Thoracic aorta (tissue), 2 donors: ENCODE measurements at regions not wholly inside any gene's neighbourhood (a gene's known extent, or its start where the extent isn't known, plus 50 kb on each side); places are given as distances from the start of the nearest gene placed in this dataset.

Experiments
- ATAC-seq: fragments of 150-250 bp; one replicate; pipeline ENCODE4 v1.8.0; 2017; ENCODE audit warnings: low read depth; ENCODE audit not compliant: insufficient number of reproducible peaks, low FRiP score
- DNase-seq: peaks from one replicate; pipeline ENCODE4 v3.0.0-alpha.2; 2020; ENCODE audit warnings: low spot score
- H3K27ac ChIP-seq, 2 donors: fragments of 200-600 bp; sonication (generic); 1 replicate in 1 of 2; 2 replicates in 1 of 2; pipeline ENCODE4 v1.5.1; 2016; ENCODE audit warnings: mild to moderate bottlenecking in 2 of 2, moderate library complexity in 2 of 2
- H3K27me3 ChIP-seq: fragments of 200-600 bp; sonication (generic); replicated peaks from 2 replicates; pipeline ENCODE4 v1.6.0; 2016; ENCODE audit warnings: mild to moderate bottlenecking; ENCODE audit not compliant: insufficient read depth
- H3K36me3 ChIP-seq: fragments of 200-600 bp; sonication (generic); one replicate; pipeline ENCODE4 v1.5.1; 2016
- H3K4me1 ChIP-seq, 2 donors: fragments of 200-600 bp; sonication (generic); 1 replicate in 1 of 2; 2 replicates in 1 of 2; pipeline versions ENCODE4 v1.5.1 to v1.6.0; 2016; ENCODE audit warnings: low read depth in 2 of 2, mild to moderate bottlenecking in 1 of 2; ENCODE audit not compliant: control insufficient read depth in 1 of 2
- H3K4me3 ChIP-seq: fragments of 200-600 bp; sonication (generic); 2 replicates; pipeline ENCODE4 v1.5.1; 2016; ENCODE audit warnings: mild to moderate bottlenecking
- H3K9me3 ChIP-seq: fragments of 200-600 bp; sonication (generic); 2 replicates; pipeline ENCODE4 v1.5.1; 2016
- CTCF ChIP-seq: fragments of 200-600 bp; sonication (generic); IDR thresholded peaks from one replicate; pipeline ENCODE4 v1.5.1; 2019; ENCODE audit warnings: antibody characterized with exemption

- no peak for ATAC-seq
- TF ChIP-seq CTCF: no peak
- no peaks in the 10 kb centered on the region for H3K36me3 ChIP-seq
These were observed 127.3 kb upstream of the PIEZO2 start for GRCh38 chr18:11276678-11277077.

GRCh38 chr18:11274144-11274794 is 124.9 kb upstream of the PIEZO2 start:
- H3K9me3 ChIP-seq: no peaks in the 10 kb centered on the region
- no peaks in the 10 kb centered on the region for H3K36me3 ChIP-seq
- DNase-seq (no peak), ATAC-seq (no peak)
- H3K4me1 ChIP-seq: no peaks in the 10 kb centered on the region
- no peak overlapping the region for H3K4me3 ChIP-seq
- H3K27ac ChIP-seq: no peak overlapping the region
- no peaks in the 10 kb centered on the region for H3K27me3 ChIP-seq
- TF ChIP-seq CTCF: no peak

More at GRCh38 chr18:11276678-11277077, 127.3 kb upstream of the PIEZO2 start:
- Histone ChIP-seq H3K9me3 (no peaks in the 10 kb centered on the region), H3K27me3 (no peaks in the 10 kb centered on the region), H3K27ac (no peak overlapping the region), H3K4me3 (no peak overlapping the region), H3K4me1 (no peaks in the 10 kb centered on the region)
- no peak for DNase-seq

GRCh38 chr18:11272516-11272915 is 123.1 kb upstream of the PIEZO2 start:
- Histone ChIP-seq H3K27me3 (no peaks in the 10 kb centered on the region), H3K36me3 (no peaks in the 10 kb centered on the region), H3K4me1 (peaks cover 8 to 10% of the 10 kb centered on the region in 2 donors), H3K4me3 (no peak overlapping the region), H3K27ac (no peak overlapping the region), H3K9me3 (no peaks in the 10 kb centered on the region)
- no peak for TF ChIP-seq CTCF
- DNase-seq (no peak), ATAC-seq (no peak)

GRCh38 chr18:11271954-11272353 is 122.6 kb upstream of the PIEZO2 start:
- no peak overlapping the region for H3K4me3 ChIP-seq
- TF ChIP-seq CTCF: no peak
- ATAC-seq (no peak), DNase-seq (no peak)
- no peaks in the 10 kb centered on the region for H3K36me3 ChIP-seq
- H3K4me1 ChIP-seq: peaks cover 8 to 10% of the 10 kb centered on the region in 2 donors
- no peaks in the 10 kb centered on the region for H3K9me3 ChIP-seq
- H3K27ac ChIP-seq: no peak overlapping the region
- no peaks in the 10 kb centered on the region for H3K27me3 ChIP-seq

- peak overlapping the region; percentile 66 for H3K4me3 ChIP-seq
- no peak for DNase-seq
- no peak overlapping the region for H3K27ac ChIP-seq
- no peaks in the 10 kb centered on the region for H3K9me3 ChIP-seq
- H3K27me3 ChIP-seq: no peaks in the 10 kb centered on the region
- ATAC-seq: no peak
- peaks cover 8 to 10% of the 10 kb centered on the region in 2 donors for H3K4me1 ChIP-seq
- no peak for TF ChIP-seq CTCF
- H3K36me3 ChIP-seq: no peaks in the 10 kb centered on the region
These were observed 119.9 kb upstream of the PIEZO2 start for GRCh38 chr18:11269257-11269656.
